OCI-LY7 (cell line): ENCODE measurements at regions not wholly inside any gene's neighbourhood (a gene's known extent, or its start where the extent isn't known, plus 50 kb on each side); places are given as distances from the start of the nearest gene placed in this dataset.

Source experiments
- BruUV-seq: library from RNA; stranded (reverse); fragments of 400-500 nt; replicated peaks from 2 replicates; lab custom pipeline; 2021; lab: Mats Ljungman, UMichigan
- CTCF ChIA-PET: fragments of 300-600 bp; sonication (Branson Sonifier 250); formaldehyde crosslinking; loops from one replicate; lab custom pipeline; 2022; ENCODE audit warnings: antibody characterized with exemption; ENCODE audit not compliant: unreplicated experiment; lab: Charles Lee
- POLR2A ChIA-PET: fragments of 300-600 bp; sonication (Branson Sonifier 250); formaldehyde crosslinking; loops from one replicate; lab custom pipeline; 2022; ENCODE audit warnings: antibody characterized with exemption; lab: Charles Lee
- DNase-seq: peaks from one replicate; pipeline ENCODE4 v3.0.0-alpha.2; 2015; ENCODE audit warnings: low spot score
- H2AFZ ChIP-seq: fragments of 200-600 bp; sonication (generic), shearing (Covaris generic); 2 replicates; pipeline ENCODE4 v1.6.1; 2014; ENCODE audit warnings: mild to moderate bottlenecking, antibody characterized with exemption, low read length, moderate library complexity
- H3K27ac ChIP-seq: fragments of 200-600 bp; sonication (generic); 2 replicates; pipeline ENCODE4 v1.5.1; 2014; ENCODE audit warnings: mixed run types, low read depth, mild to moderate bottlenecking, moderate library complexity, low read length, inconsistent platforms; ENCODE audit not compliant: poor library complexity, severe bottlenecking
- H3K36me3 ChIP-seq: fragments of 200-600 bp; sonication (generic); 2 replicates; pipeline ENCODE4 v1.6.1; 2014; ENCODE audit warnings: mild to moderate bottlenecking, antibody characterized with exemption, low read length, moderate library complexity, mixed read lengths; ENCODE audit not compliant: insufficient read depth
- H3K4me1 ChIP-seq: fragments of 200-600 bp; sonication (generic); 2 replicates; pipeline ENCODE4 v1.5.1; 2014; ENCODE audit warnings: mild to moderate bottlenecking, low read length; ENCODE audit not compliant: insufficient read depth, poor library complexity, severe bottlenecking
- H3K4me2 ChIP-seq: fragments of 200-600 bp; sonication (generic); 2 replicates; pipeline ENCODE4 v1.6.1; 2014; ENCODE audit warnings: mild to moderate bottlenecking, low read length
- H3K4me3 ChIP-seq: fragments of 200-600 bp; sonication (generic); 2 replicates; pipeline ENCODE4 v1.5.1; 2014; ENCODE audit warnings: mild to moderate bottlenecking, low read depth, low read length; ENCODE audit not compliant: poor library complexity, severe bottlenecking
- H3K79me2 ChIP-seq: fragments of 200-600 bp; sonication (generic); 2 replicates; pipeline ENCODE4 v1.6.1; 2016; ENCODE audit warnings: low read depth, mild to moderate bottlenecking, low read length, moderate library complexity, mixed read lengths; ENCODE audit not compliant: insufficient read depth
- H3K9me2 ChIP-seq: fragments of 200-600 bp; sonication (generic); 2 replicates; pipeline ENCODE4 v1.6.1; 2016; ENCODE audit warnings: mild to moderate bottlenecking, low read length, mixed read lengths; ENCODE audit not compliant: insufficient read depth
- H3K9me3 ChIP-seq: fragments of 200-600 bp; sonication (generic); 2 replicates; pipeline ENCODE4 v1.6.1; 2014; ENCODE audit warnings: mild to moderate bottlenecking, mixed run types, low read length, mixed read lengths
- H4K20me1 ChIP-seq: fragments of 200-600 bp; sonication (generic); 2 replicates; pipeline ENCODE4 v1.6.1; 2014; ENCODE audit warnings: mild to moderate bottlenecking, antibody characterized with exemption, low read length, moderate library complexity, mixed read lengths; ENCODE audit not compliant: insufficient read depth
- CTCF ChIP-seq: fragments of 200-600 bp; sonication (generic); conservative IDR thresholded peaks from 2 replicates; pipeline ENCODE4 v1.5.1; 2014; ENCODE audit warnings: mild to moderate bottlenecking, antibody characterized with exemption, low read length, moderate library complexity, mixed read lengths
- EZH2phosphoT487 ChIP-seq: fragments of 200-600 bp; sonication (generic); IDR thresholded peaks from 2 replicates; pipeline ENCODE4 v1.6.1; 2018; ENCODE audit warnings: low read depth, borderline replicate concordance, mild to moderate bottlenecking, mixed run types, antibody characterized with exemption, low read length, moderate library complexity, mixed read lengths
- intact Hi-C: fragments of 100-400 bp; cut with micrococcal nuclease; formaldehyde crosslinking; loops from one replicate; pipeline ENCODE4 v1.10.0; 2022; ENCODE audit not compliant: unreplicated experiment

GRCh38 chr4:14902342-14902741 is 99.9 kb upstream of the CPEB2 start:
- BruUV-seq = no TSS peak
- no peak for TF ChIP-seq EZH2phosphoT487
- TF ChIP-seq CTCF = no peak
- DNase-seq = no peak
- Histone ChIP-seq H3K27ac (no peak overlapping the region), H2AFZ (no peak overlapping the region), H4K20me1 (no peaks in the 10 kb centered on the region), H3K4me1 (no peaks in the 10 kb centered on the region), H3K4me2 (no peak overlapping the region), H3K9me3 (no peaks in the 10 kb centered on the region), H3K4me3 (no peak overlapping the region), H3K79me2 (no peaks in the 10 kb centered on the region), H3K9me2 (no peaks in the 10 kb centered on the region), H3K36me3 (no peaks in the 10 kb centered on the region)
- intact Hi-C loops = no loop called here
- POLR2A ChIA-PET = no interaction called here
- CTCF ChIA-PET = no interaction called here

GRCh38 chr4:14903321-14903720 is 99.0 kb upstream of the CPEB2 start:
- H3K27ac ChIP-seq = no peak overlapping the region
- ChIA-PET CTCF (no interaction called here), POLR2A (no interaction called here)
- intact Hi-C loops = no loop called here
- H4K20me1 ChIP-seq = no peaks in the 10 kb centered on the region
- H3K4me1 ChIP-seq = no peaks in the 10 kb centered on the region
- H2AFZ ChIP-seq = no peak overlapping the region
- no peaks in the 10 kb centered on the region for H3K9me2 ChIP-seq
- no peak overlapping the region for H3K4me2 ChIP-seq
- no peaks in the 10 kb centered on the region for H3K79me2 ChIP-seq
- H3K36me3 ChIP-seq = no peaks in the 10 kb centered on the region
- DNase-seq = no peak
- H3K9me3 ChIP-seq = no peaks in the 10 kb centered on the region
- no peak overlapping the region for H3K4me3 ChIP-seq
- BruUV-seq = no TSS peak
- no peak for TF ChIP-seq CTCF
- no peak for TF ChIP-seq EZH2phosphoT487

GRCh38 chr4:14906805-14907204 is 95.5 kb upstream of the CPEB2 start:
- BruUV-seq = no TSS peak
- DNase-seq = no peak
- ChIA-PET CTCF (no interaction called here), POLR2A (no interaction called here)
- Histone ChIP-seq H2AFZ (no peak overlapping the region), H3K36me3 (no peaks in the 10 kb centered on the region), H3K9me3 (no peaks in the 10 kb centered on the region), H3K9me2 (no peaks in the 10 kb centered on the region), H3K79me2 (no peaks in the 10 kb centered on the region), H3K27ac (no peak overlapping the region), H3K4me3 (no peak overlapping the region), H4K20me1 (no peaks in the 10 kb centered on the region), H3K4me1 (no peaks in the 10 kb centered on the region), H3K4me2 (no peak overlapping the region)
- intact Hi-C loops = no loop called here
- TF ChIP-seq CTCF (no peak), EZH2phosphoT487 (no peak)
